Activated CD8-positive, alpha-beta memory T cell treated with anti-CD3 and anti-CD28 coated beads, Interleukin-2, amount 50 U/mL, for 48 hours (primary cell): ENCODE measurements at regions not wholly inside any gene's neighbourhood (a gene's known extent, or its start where the extent isn't known, plus 50 kb on each side); places are given as distances from the start of the nearest gene placed in this dataset.

Experiments used
- DNase-seq: peaks from one replicate; pipeline ENCODE4 v3.0.0-alpha.2; 2020

DNA sequence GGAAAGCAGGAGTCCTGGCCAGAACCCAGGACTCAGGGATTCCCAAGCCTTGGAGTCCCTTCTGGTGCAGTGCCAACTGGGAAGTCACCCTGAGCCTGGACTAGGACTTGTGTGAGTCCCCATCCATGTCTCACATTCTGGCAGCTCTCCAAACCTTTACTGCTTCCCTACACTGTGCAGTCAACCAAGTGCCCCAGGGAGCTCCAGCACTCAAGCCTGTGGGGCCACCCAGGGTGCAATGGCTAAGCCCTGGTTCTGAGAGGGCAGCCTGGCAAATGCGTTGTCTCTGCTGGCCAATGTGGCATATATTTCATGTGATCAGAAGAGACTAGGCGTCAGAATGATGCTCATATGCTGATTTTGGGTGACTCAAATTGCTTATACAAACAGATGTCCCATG lies 223.4 kb downstream of the SP3 start:
- no peak for DNase-seq

DNA sequence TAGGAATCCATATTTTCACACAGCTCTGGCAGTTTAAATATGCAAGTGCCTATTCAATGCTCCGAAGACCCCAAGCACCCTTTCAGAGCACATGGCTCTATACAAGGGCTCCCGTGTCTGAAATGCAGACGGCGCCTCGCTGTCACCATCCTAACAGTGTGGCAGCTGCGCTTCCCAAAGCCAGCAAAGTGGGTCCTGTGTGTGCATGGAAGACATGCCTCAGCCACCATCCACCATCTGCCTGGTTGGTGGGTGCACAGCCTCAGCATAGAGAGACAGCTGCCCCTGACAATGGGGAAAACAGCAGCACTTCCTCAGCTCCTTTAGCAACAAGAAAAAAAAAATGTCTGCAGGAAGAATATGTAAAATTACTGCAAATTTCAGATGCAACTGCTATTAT lies 218.1 kb downstream of the SP3 start:
- DNase-seq, result no peak

DNA sequence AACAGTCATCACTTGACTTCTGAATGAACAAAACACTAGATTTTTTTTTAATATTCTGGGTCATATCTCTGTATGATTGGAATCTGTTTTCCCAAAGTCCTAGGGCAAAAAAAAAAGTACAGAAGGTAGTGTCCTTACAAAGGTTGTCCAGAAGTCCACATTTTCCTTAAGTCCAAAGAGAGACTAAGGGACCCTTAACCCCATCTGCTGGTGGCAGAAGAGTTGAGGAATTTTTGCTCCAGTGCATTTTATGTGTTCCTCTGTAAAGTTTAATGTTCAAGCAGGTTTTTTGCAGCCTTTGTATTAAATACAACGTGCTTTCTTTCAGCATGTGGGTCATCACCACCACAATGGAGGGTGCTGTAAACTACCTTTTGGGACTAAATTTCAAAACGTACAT lies 215.9 kb downstream of the SP3 start:
- DNase-seq, result no peak

DNA sequence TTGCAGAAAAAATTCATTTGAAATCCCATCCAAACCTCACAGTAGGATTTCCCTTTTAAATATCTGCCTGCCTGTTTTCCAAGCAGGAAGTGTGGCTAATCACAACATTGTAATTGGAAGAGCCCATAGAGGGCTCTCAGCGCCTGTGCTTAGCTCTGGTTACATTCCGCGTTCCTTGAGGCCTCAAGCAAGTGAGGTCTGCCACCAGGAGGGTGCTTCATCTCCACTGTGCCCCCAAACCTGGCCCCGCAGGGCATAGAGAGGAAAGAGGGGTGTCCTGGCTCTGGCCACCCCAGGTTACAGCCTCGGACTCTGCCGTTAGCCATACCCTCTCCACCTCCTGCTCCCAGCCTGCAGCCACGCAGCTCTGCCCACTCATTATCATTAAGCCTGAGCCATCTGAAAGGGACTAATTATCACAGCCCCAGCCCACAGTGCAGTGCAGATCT lies 214.8 kb downstream of the SP3 start:
- no peak for DNase-seq

DNA sequence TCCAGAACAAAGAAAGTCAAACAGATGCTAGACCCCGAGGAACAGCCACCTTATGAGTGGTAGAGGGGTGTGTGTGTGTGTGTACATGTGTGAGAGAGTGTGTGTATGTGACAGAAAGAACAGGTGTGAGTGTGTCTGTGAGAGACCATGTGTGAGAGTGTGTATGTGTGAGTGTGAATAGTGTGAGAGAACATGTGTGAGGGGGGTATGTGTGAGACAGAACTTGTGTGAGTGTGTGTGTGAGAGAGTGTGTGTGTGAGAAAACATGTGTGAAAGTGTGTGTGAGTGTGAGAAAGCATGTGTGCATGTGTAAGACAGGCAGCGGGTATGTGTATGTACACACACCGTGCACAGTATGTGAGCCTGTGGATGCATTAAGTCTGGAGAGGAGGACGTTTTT lies 214.3 kb downstream of the SP3 start:
- DNase-seq, result no peak

DNA sequence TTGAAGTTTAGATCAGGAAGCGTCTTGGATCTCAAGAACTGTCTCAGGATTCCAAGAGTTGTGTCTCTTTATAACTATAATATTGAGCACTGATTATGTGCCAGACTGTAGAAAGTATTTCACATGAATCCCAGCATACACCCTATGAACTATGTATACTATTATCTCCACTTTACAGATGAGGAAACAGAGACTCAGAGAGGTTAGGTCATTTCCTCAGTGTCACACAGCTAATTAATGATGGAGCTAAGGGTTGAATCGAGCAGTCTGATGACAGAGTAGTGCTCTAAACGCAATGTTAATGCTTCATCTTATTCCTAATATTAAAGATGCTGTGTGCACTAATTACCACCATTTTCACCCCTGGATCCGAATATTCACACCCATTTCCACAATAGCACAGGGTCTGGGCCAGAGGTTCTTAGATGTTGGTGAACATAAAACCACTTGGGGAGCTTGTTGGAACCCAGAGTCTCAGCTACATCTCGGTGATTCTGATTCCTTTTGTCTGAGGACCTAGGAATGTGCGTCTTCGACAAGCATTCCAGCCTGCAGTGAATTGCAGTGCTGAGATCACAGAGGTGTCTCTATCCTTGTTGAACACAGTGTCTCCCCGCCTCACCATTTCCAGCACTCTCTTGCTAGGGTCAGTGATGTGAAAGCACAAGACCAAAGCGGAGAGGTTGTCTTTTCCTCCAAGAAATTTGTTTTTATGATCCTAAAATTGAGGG lies 213.8 kb downstream of the SP3 start:
- DNase-seq, result no peak

DNA sequence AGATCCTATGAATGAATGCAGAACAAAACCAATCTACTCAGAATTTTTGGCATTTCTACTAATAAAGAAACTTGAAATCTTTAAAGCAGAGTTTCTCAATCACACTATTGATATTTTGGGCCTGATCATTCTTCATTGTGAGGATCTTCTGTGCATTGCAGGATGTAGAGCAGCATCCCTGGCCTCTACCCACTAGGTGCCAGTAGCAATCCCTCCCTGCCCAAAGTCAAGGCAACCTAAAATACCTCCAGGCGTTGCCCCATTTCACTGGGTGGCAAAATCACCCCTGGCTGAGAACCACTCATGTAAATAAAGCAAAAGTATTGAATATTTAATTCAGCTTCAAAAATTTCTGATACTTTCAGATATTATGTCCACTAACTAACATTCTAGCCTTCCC lies 213.0 kb downstream of the SP3 start:
- no peak for DNase-seq

DNA sequence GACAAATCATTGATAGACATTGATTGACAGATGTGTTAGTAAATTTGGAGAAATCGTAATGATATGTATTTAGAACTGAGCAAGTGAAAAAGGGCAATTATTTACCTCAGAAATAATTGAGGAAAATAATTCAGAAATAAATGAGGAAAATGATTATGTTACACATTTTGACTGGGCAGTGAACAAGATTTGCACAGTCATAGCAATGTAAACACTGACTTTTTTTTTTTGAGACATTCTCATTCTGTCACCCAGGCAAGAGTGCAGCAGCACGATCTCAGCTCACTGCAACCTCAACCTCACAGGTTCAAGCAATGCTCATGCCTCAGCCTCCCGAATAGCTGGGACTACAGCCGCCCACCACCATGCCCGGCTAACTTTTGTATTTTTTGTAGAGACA lies 211.7 kb downstream of the SP3 start:
- no peak for DNase-seq

DNA sequence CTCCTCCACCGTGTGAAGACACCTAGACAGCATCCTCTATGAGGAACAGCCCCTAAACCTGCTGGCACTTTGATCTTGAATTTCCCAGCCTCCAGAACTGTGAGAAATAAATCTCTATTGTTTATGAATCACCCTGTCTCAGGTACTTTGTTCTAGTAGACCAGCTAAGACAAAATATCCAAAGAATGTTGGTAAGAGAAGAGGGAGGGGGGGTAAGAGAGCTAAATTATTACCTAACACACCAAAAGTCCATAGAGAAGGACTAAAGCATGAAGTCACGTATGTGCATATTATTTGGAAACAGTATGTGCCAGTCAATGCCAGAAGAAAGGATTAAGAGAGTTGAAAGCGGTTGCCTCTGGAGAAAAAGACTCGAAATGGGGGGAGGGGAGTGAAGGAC lies 211.0 kb downstream of the SP3 start:
- no peak for DNase-seq

DNA sequence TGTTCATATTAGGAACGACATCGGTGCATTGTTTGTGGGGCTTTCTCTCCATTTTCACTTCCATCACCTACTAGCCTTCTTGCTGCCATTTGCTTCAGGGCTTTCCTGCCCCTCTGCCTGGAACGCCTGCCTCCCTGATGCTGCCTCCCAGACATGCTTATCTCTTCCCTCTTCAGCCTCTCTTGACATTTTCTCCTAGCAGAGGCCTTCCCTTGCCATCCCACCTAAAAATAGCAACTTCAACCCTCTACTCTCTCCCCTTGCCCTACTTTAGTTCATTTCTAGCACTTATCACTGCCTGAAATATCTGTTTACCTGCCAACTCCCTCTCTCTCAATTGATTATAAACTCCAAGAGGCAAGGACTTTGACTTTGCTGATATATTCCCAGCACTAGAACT lies 210.3 kb downstream of the SP3 start:
- DNase-seq, result no peak

DNA sequence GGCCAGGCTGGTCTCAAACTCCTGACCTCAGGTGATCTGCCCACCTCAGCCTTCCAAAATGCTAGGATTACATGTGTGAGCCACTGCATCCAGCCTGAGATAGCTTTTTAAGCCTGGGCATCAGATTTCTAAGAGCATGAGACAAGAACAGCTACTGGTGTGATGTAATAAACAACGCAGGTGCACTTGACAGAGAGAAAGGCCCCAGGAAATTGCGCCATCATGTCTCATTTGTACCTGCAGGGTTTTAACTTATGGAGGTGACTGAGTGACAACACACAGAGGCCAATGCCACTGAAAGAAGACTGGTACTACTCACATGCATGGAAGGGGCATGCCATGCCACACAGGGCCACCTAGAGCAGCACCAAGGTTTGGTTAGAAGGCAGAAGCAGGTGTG lies 209.4 kb downstream of the SP3 start:
- no peak for DNase-seq

DNA sequence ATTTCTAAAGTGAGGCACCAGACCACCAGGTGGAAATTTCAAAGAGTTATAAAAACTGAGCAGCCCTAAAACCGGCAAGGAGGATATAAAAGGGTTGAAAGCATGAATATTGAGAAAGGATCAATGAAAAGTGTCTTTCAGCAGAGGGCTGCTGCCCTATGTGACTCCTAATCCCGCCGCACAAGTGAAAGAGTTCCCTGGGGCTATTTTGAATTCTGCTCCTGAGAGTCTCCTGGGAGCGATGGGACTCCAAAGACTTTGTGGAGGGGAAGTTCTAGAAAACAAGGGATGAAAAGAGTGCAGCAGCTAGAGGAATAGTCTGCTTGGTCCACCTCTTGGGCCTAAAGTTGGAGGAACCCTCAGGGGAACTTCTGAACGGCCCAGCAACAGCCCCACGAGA lies 205.2 kb downstream of the SP3 start:
- no peak for DNase-seq

DNA sequence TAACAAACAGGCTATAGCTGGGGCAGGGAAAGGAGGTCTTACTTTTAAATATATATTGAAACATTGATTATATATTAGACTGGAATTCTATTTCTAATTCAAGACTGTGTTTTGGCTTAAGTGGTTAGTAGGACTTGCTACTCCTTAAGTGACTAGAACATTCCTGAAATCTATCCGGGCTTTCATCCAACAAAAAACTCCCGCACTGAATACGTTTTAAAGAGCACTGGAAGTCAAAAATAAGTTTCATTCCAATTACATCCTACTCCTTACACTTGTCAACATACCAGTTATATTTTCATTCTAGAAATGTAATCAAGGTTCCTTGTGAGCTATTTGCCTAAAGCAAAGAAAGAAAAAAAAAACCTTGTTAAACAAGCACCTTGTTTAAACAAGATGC lies 204.6 kb downstream of the SP3 start:
- no peak for DNase-seq

DNA sequence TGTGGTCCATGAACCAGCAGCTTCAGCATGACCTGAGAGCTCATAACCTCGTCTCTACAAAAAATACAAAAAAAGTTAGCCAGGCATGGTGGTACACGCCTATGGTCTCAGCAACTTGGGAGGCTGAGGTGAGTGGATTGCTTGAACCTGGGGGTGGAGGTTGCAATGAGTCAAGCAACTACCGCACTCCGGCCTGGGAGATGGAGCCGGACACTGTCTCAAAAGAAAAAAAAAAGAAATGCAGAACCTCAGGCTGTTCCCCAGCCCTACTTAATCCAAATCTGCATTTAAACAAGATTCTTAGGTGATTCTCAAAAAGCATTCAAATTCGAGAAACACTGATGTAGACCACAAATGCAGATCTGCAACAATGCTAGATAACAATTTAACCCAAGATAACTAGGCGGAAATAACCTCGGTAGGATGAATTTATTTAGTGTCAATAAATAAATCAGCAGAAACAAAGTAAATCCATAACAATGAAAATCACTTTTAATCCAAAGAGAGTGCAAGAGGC lies 203.5 kb downstream of the SP3 start:
- no peak for DNase-seq

DNA sequence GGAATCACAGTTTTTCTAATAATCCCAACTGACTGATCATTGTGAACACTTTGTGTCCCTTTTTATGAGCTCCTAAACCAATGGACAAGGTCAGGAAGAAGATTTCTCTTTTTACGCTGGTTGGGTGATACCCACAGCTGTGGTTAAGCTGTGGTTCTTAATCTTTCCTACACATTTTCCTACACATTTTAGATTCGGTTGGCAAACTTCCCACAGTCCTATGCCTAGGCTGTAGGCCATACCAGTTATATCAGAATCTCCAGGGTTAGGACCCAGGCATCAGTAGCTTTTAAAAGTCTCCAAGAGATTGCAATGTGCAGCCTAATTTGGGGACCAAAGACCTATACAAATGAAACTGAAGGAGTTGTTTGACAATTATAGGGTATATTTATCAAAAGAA lies 203.0 kb downstream of the SP3 start:
- DNase-seq, result no peak

DNA sequence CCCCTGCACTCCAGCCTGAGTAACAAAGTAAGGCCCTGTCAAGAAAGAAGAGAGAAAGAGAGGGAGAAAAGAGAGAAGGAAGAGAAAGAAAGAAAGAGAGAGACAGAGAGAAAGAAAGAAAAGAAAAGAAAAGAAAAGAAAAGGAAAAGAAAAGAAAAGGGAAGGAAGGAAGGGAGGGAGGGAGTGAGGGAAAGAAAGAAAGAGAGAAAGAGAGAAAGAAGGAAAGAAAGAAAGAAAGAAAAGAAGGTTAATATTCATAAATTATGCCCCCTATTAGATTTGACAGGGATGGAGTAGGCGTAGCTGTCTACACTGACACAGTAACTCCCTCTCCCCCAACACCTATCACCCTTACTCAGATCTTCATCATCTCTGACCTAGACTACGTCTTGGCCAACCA lies 202.3 kb downstream of the SP3 start:
- DNase-seq, result no peak

DNA sequence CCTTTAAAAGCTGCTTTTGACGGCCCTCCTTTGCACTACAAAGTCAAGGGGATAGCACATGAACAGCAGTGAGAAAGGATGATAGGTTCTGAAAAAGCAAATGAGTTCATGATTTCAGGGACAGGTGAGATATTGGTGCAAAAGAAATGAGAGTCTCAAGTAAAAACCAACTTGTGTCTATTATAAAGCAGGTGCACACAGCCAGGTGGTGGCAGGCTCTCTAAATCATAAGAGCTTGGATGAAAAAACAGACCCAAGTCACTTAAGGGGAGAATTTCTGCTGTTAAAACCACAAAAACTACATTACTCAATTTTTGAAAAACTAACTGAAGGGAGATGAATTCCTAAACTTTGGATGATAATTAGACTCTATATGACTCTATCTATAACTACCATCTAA lies 201.5 kb downstream of the SP3 start:
- DNase-seq, result no peak

DNA sequence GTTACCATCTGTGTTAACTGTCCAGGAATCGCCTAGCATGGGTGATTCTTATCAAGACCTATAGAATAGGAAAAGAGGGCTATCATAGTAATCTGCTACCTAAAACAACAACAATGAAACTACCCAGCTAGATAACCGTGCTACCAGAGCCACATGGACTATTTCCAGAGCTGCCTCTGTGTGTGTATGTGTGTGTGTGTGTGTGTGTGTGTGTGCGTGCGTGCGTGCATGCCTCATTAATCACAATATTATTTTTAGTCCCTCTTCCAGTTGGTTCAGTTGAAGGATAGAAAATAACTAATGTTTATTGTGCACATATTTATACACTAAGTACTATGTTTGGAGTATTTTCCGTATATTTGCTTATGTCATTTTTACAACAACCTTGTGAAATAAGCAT lies 201.1 kb downstream of the SP3 start:
- DNase-seq, result no peak

DNA sequence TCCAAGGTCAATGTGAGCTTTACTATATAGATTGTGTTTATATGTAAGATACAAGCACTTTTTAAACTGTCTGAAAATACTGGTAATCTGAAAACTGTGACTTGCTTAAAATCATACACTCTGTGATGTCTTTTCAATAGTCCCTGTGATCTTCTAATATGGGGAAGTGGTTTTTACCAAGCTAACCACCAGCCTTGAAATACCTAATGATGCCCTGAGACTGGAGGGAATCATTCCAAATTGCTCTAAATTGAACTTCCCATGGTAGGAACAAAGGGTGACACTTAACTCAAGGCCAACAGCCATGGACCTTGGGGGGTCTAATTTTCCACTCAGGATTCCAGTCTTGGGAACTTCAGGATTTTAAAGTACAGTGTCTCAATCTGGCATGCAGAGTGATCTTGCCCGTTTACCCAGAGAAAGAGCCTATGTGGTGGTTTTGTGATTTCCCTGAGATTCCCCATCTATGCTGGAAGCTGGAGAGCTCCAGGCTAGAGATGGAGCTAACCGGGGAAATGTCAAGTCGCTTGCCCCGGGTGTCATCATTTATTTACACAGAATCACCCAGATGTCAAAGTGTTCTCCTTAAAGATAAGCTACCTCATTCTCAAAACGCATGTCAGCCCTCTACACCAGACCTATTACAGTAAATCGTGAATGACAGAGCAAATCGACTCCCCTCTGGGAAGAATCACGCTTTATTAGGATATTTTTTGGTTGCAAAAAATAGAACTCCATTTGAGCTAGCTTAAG lies 198.5 kb downstream of the SP3 start:
- DNase-seq, result no peak

DNA sequence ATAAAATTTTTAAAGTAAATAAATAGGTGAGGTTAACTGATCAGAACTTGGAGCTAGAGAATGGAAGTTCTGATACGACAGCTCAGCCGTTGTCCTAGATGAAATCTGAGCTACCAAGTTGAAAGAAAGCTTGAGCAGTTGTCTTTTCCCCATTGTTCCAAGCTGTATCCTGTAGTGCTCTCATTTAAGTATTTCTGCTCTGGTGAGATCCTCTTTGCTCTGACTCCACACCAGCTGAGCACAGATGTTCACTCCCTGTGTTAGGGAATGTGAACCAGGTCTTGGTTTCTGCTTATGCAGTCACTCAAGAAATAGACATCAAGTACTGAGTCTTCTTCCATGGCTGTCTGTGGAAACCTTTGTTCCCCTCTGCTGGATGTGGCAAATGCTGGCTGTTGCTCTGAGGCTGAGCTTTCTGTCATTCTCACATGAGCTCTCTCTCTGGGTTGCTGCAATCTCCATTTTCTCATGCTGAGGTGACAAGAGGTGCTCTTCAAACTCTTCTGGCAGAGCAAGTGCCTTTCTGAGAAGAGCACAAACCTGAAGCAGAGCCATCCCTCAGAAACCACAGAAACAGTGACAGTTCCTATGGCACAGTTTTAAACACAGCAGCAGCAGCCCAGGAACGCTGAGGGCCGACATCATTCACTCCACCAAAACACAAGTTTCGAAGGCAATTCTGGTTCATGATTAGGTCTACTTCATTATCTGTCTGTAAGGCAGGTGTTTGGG lies 194.1 kb downstream of the SP3 start:
- DNase-seq, result no peak

DNA sequence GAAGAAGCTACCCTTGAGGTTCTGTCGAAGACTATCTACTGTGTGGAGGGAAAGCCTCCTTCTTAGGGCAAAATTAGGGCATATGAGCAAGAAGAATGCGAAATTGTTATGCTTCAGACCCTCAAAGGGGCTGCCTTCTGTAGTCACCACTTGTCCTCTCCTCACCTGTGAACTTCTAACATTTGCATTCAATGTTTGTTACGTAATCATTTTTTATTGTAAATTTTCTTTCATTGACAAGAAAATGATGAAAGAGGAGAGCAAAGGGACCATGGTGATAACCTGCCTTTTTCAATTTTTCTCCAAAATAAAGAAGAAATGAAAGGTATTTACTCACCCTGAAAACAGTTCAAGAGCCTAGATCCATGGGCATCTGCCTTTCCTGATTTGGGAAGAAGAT lies 193.0 kb downstream of the SP3 start:
- no peak for DNase-seq

DNA sequence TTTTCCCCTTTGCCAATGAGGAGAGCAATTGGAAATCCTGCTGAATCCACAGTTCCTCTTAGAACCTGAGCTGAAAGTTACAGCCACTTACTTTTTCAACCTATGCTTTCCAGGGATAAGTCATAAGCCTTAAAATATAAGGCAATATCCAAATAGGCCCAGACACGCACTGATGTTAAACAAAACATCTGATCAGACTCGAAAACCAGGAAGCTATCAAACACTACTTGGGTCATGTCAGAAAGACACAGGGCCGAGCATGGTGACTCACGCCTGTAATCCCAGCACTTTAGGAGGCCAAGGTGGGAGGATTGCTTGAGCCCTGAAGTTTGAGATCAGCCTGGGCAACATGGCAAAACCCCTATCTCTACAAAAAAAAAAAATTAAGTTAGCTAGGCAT lies 192.1 kb downstream of the SP3 start:
- DNase-seq, result no peak

DNA sequence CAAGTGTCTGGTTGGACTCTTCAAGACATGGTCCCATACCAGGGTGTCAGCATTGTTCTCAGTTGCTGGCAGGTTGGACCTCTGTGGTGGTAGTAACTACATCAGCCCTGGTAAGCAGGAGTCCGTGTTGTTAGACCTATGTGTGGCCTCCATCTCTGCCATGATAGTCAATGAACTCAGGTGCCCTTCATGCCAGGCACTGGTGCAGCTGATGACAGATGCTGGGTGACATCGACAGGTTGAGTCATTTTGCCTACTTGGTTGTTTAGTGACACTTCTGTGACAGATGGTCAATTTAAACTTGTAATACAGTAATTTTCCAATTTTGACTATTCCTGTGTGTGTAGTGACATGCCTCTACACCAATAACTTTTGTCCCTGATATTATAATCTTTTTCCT lies 189.7 kb downstream of the SP3 start:
- no peak for DNase-seq

DNA sequence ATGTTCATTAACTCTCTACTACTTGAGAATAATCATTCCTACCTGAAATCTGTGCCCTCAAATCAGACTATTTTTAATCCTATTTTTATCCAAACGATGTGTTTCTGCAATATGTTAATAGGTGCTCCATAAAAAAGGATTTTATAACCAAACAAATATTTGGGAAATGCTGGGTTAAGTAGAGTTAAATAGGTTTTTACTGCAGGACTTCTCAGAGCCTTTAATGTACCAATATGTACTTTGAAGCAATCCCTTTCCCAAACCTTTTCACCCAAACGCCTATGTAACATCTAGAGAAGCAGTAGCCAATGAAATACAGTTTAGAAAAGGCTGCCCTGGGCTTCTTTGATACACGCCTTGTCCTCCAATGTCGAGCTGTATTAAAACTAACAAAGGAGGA lies 182.5 kb downstream of the SP3 start:
- DNase-seq, result no peak
